LNCAP (cell line): ENCODE measurements at regions not wholly inside any gene's neighbourhood (a gene's known extent, or its start where the extent isn't known, plus 50 kb on each side); places are given as distances from the start of the nearest gene placed in this dataset.

ENCODE experiments used
- TF ChIP-seq, protein P1 (sequence below): fragments of 450-650 bp; IDR thresholded peaks from 2 replicates; pipeline ENCODE4 v1.5.1; 2017; ENCODE audit warnings: mild to moderate bottlenecking

DNA sequence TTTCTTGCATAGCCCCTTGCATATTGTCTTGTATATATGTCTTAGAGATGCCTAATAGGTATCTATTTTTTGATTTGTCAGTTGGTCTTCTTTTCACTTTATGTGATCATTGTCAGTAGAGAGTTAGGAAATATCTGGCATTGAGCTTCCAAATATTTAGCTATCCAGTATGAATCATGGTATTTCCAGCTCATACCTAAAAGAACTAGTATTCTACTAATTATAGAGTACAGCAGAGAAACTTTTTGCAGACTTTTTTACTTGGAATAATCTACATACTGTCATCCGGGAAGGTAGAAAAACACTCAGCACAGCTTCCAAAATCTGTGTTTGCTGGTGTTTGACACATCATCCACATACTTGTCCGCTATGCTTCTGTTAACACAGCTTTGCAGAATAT lies 156.4 kb upstream of the HTR1E start:
- TF ChIP-seq, protein P1, sequence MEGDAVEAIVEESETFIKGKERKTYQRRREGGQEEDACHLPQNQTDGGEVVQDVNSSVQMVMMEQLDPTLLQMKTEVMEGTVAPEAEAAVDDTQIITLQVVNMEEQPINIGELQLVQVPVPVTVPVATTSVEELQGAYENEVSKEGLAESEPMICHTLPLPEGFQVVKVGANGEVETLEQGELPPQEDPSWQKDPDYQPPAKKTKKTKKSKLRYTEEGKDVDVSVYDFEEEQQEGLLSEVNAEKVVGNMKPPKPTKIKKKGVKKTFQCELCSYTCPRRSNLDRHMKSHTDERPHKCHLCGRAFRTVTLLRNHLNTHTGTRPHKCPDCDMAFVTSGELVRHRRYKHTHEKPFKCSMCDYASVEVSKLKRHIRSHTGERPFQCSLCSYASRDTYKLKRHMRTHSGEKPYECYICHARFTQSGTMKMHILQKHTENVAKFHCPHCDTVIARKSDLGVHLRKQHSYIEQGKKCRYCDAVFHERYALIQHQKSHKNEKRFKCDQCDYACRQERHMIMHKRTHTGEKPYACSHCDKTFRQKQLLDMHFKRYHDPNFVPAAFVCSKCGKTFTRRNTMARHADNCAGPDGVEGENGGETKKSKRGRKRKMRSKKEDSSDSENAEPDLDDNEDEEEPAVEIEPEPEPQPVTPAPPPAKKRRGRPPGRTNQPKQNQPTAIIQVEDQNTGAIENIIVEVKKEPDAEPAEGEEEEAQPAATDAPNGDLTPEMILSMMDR: no peak

GRCh38 chr6:86775893-86776292 lies 161.4 kb upstream of the HTR1E start:
- TF ChIP-seq, protein P1: no peak

DNA sequence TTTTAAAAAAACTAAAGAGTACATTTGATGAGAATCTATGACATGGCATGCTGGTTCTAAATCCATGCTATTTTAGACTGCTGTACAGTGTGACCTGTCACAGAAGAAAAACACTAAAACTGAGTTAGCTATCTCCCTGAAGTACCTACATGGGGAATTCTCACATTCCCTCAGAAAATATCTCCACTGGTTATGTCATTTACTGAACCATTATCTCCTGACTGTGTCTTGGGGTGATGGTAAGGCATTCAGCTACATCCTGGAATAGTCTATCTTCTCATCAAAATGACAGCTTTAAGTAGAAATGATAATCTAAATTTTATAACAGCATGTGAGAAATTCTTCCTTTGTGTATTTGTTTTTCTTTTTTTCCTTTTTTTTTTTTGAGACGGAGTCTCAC lies 172.1 kb upstream of the HTR1E start:
- TF ChIP-seq, protein P1: no peak

GRCh38 chr6:86756640-86757229 lies 180.6 kb upstream of the HTR1E start:
- TF ChIP-seq, protein P1: no peak

- TF ChIP-seq, protein P1: no peak
These were observed 193.3 kb upstream of the HTR1E start for GRCh38 chr6:86744048-86744447.

- TF ChIP-seq, protein P1: no peak
These were observed 199.2 kb upstream of the HTR1E start for GRCh38 chr6:86738078-86738477.

DNA sequence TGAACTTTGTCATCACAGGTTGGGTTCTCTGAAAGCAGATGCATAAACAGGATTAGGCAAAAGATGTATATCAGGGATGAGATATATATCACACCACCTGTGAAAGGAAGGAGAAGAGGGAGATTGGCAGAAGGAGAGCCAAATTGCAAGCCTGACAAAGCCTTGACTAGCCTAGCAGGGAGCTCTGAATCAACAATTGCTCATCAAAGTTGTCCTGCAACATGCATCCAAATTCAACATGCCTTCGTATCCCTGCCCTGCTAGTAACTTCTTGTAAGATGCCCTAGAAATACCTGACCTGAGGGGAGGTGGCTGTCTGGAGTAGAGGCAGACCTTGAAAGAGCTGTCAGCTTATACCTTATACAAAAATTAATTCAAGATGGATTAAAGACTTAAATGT lies 207.1 kb upstream of the HTR1E start:
- TF ChIP-seq, protein P1: no peak

GRCh38 chr6:86728976-86729375 lies 208.4 kb upstream of the HTR1E start:
- TF ChIP-seq, protein P1: no peak
